Cardiac muscle cell (in vitro differentiated cells and primary cell): ENCODE measurements at regions not wholly inside any gene's neighbourhood (a gene's known extent, or its start where the extent isn't known, plus 50 kb on each side); places are given as distances from the start of the nearest gene placed in this dataset.

Experiments used
- DNase-seq, 2 donors: peaks; one replicate each; pipeline versions ENCODE4 v3.0.0 to v3.0.0-alpha.2; 2010 to 2017; ENCODE audit warnings: low read depth in 1 of 2, low spot score in 1 of 2
- H3K27ac ChIP-seq: fragments of 200-600 bp; sonication (generic); 2 replicates; pipeline ENCODE4 v1.5.1; 2016
- H3K27me3 ChIP-seq: fragments of 200-600 bp; sonication (generic); 2 replicates; pipeline ENCODE4 v1.6.0; 2016; ENCODE audit warnings: control low read depth
- H3K36me3 ChIP-seq: fragments of 200-600 bp; sonication (generic); 2 replicates; pipeline ENCODE4 v1.5.1; 2016; ENCODE audit warnings: control low read depth
- H3K4me1 ChIP-seq: fragments of 200-600 bp; sonication (generic); 2 replicates; pipeline ENCODE4 v1.8.1; 2017; ENCODE audit warnings: low read depth, mild to moderate bottlenecking, mixed run types
- H3K4me3 ChIP-seq: fragments of 200-600 bp; sonication (generic); 2 replicates; pipeline ENCODE4 v1.5.1; 2016; ENCODE audit warnings: mild to moderate bottlenecking
- H3K9me3 ChIP-seq: fragments of 200-600 bp; sonication (generic); 2 replicates; pipeline ENCODE4 v1.5.1; 2017; ENCODE audit warnings: low read depth, mild to moderate bottlenecking, control low read depth
- CTCF ChIP-seq: IDR thresholded peaks from 2 replicates; pipeline ENCODE4 v1.5.1; 2012; ENCODE audit warnings: low read depth, mild to moderate bottlenecking, low read length

GRCh38 chr17:72244956-72245355 lies 124.1 kb downstream of the SOX9 start:
- no peak overlapping the region for H3K27ac ChIP-seq
- no peaks in the 10 kb centered on the region for H3K4me1 ChIP-seq
- H3K4me3 ChIP-seq = no peak overlapping the region
- DNase-seq = peak in 1 of 2 donors; percentile 25
- H3K27me3 ChIP-seq = no peaks in the 10 kb centered on the region
- H3K9me3 ChIP-seq = no peaks in the 10 kb centered on the region
- H3K36me3 ChIP-seq = no peaks in the 10 kb centered on the region
- no peak for TF ChIP-seq CTCF

- H3K4me3 ChIP-seq = no peak overlapping the region
- no peaks in the 10 kb centered on the region for H3K27me3 ChIP-seq
- no peaks in the 10 kb centered on the region for H3K9me3 ChIP-seq
- no peaks in the 10 kb centered on the region for H3K4me1 ChIP-seq
- TF ChIP-seq CTCF = no peak
- no peaks in the 10 kb centered on the region for H3K36me3 ChIP-seq
- DNase-seq = no peak
- no peak overlapping the region for H3K27ac ChIP-seq
Observed at GRCh38 chr17:72249441-72249840, 128.6 kb downstream of the SOX9 start.

- H3K4me1 ChIP-seq = no peaks in the 10 kb centered on the region
- H3K9me3 ChIP-seq = no peaks in the 10 kb centered on the region
- TF ChIP-seq CTCF = no peak
- H3K4me3 ChIP-seq = no peak overlapping the region
- H3K27me3 ChIP-seq = no peaks in the 10 kb centered on the region
- no peak overlapping the region for H3K27ac ChIP-seq
- no peak for DNase-seq
- no peaks in the 10 kb centered on the region for H3K36me3 ChIP-seq
Observed at GRCh38 chr17:72250206-72250605, 129.4 kb downstream of the SOX9 start.

GRCh38 chr17:72253597-72253996 lies 132.8 kb downstream of the SOX9 start:
- no peak for TF ChIP-seq CTCF
- Histone ChIP-seq H3K4me1 (no peaks in the 10 kb centered on the region), H3K9me3 (no peaks in the 10 kb centered on the region), H3K27ac (no peak overlapping the region), H3K4me3 (no peak overlapping the region), H3K36me3 (no peaks in the 10 kb centered on the region), H3K27me3 (no peaks in the 10 kb centered on the region)
- no peak for DNase-seq

GRCh38 chr17:72254808-72255449 lies 134.1 kb downstream of the SOX9 start:
- no peak for DNase-seq
- no peaks in the 10 kb centered on the region for H3K9me3 ChIP-seq
- no peaks in the 10 kb centered on the region for H3K27me3 ChIP-seq
- no peaks in the 10 kb centered on the region for H3K4me1 ChIP-seq
- no peak for TF ChIP-seq CTCF
- H3K4me3 ChIP-seq = no peak overlapping the region
- no peak overlapping the region for H3K27ac ChIP-seq
- H3K36me3 ChIP-seq = no peaks in the 10 kb centered on the region
